Activated T-helper 2 cell treated with anti-CD3 and anti-CD28 coated beads, Interferon-gamma antibody, Interleukin-2, Interleukin-4, amounts not matched to agents 10 μg/mL and 5 μg/mL and 100 μg/mL, durations not matched to agents 14 hours and 24 hours and 36 hours (primary cell): ENCODE measurements at regions not wholly inside any gene's neighbourhood (a gene's known extent, or its start where the extent isn't known, plus 50 kb on each side); places are given as distances from the start of the nearest gene placed in this dataset.
A peak's percentile ranks its signal among the peaks of the same experiment; 100 is the strongest.

Experiments
- DNase-seq: peaks from one replicate; pipeline ENCODE4 v3.0.0; 2021; ENCODE audit warnings: low spot score
- H3K27ac Mint-ChIP-seq: one replicate; pipeline ENCODE4 v1.8.0; 2021; ENCODE audit warnings: mixed read lengths
- H3K27me3 Mint-ChIP-seq: one replicate; pipeline ENCODE4 v1.8.0; 2021; ENCODE audit warnings: low read depth, mixed read lengths
- H3K36me3 Mint-ChIP-seq: one replicate; pipeline ENCODE4 v1.8.0; 2021; ENCODE audit warnings: low read depth, mixed read lengths
- H3K4me1 Mint-ChIP-seq: one replicate; pipeline ENCODE4 v1.8.0; 2021; ENCODE audit warnings: low read depth, mixed read lengths
- H3K4me3 Mint-ChIP-seq: one replicate; pipeline ENCODE4 v1.8.0; 2021; ENCODE audit warnings: low read depth, mild to moderate bottlenecking, moderate library complexity, mixed read lengths
- H3K9me3 Mint-ChIP-seq: one replicate; pipeline ENCODE4 v1.8.0; 2021; ENCODE audit warnings: mixed read lengths
- intact Hi-C: fragments of 100-400 bp; cut with micrococcal nuclease; formaldehyde crosslinking; loops from one replicate; pipeline ENCODE4 v1.15.1; 2023

- Mint-ChIP-seq H3K36me3 (no peaks in the 10 kb centered on the region), H3K27me3 (peaks cover 21% of the 10 kb centered on the region), H3K27ac (no peak overlapping the region), H3K4me1 (peaks cover 2% of the 10 kb centered on the region), H3K4me3 (no peak overlapping the region), H3K9me3 (no peaks in the 10 kb centered on the region)
- DNase-seq, result no peak
- intact Hi-C loops, result no loop called here
Measured at GRCh38 chr1:5428351-5428750, 563.9 kb downstream of the NPHP4 start.

GRCh38 chr1:5427026-5427613 lies 565.1 kb downstream of the NPHP4 start:
- intact Hi-C loops, result no loop called here
- no peaks in the 10 kb centered on the region for H3K9me3 Mint-ChIP-seq
- no peak for DNase-seq
- no peak overlapping the region for H3K27ac Mint-ChIP-seq
- peaks cover 27% of the 10 kb centered on the region for H3K27me3 Mint-ChIP-seq
- H3K4me1 Mint-ChIP-seq, result peaks cover 8% of the 10 kb centered on the region
- no peak overlapping the region for H3K4me3 Mint-ChIP-seq
- no peaks in the 10 kb centered on the region for H3K36me3 Mint-ChIP-seq

DNA sequence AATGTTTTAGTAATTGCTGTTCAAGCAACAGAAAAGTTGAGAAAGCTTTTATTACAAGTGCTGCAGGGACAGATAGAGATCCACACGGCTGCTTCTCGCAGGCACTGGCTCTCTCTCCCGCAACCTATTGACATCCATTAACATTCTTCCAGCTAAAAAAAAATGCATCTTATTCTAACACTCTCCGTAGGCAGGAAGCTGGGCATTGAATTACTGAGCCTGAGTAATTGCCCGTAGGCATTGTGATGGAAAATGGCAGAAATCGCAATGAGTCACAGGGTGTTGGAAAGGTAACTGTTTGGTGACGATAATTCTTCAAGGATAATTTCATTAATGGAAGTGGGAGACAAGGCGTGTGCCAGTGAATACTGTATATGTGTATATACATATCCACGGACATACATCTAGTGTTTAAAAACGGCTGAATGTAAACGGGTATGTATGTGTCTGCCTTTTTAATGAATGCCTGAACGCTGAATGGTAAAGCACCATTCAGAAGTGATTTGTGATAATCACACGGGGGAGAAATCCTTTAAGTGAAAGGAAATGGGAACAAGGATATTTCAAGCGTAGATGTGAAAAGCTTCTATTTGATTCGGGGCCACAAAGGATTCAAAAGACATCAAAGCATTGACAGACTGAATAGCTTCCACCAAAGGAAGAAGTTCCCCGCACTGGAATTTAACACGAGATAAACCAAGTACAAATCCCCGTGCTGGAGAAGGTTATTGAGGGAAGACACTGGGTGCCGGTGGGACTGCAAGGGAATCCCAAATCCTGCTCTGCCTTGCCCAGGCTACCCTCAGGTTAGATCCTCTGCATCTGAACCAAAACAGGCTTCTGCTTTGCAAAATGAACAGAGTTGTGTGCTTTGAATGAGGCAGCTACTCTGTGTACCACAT lies 567.2 kb downstream of the NPHP4 start:
- Mint-ChIP-seq H3K4me3 (no peak overlapping the region), H3K27me3 (peaks cover 29% of the 10 kb centered on the region), H3K27ac (no peak overlapping the region), H3K36me3 (no peaks in the 10 kb centered on the region), H3K9me3 (no peaks in the 10 kb centered on the region), H3K4me1 (peaks cover 10% of the 10 kb centered on the region)
- intact Hi-C loops, result no loop called here
- no peak for DNase-seq

GRCh38 chr1:5423109-5423508 lies 569.1 kb downstream of the NPHP4 start:
- Mint-ChIP-seq H3K4me1 (peaks cover 10% of the 10 kb centered on the region), H3K27me3 (peaks cover 29% of the 10 kb centered on the region), H3K4me3 (no peak overlapping the region), H3K9me3 (no peaks in the 10 kb centered on the region), H3K27ac (no peak overlapping the region), H3K36me3 (no peaks in the 10 kb centered on the region)
- intact Hi-C loops, result no loop called here
- DNase-seq, result peak; percentile 27

DNA sequence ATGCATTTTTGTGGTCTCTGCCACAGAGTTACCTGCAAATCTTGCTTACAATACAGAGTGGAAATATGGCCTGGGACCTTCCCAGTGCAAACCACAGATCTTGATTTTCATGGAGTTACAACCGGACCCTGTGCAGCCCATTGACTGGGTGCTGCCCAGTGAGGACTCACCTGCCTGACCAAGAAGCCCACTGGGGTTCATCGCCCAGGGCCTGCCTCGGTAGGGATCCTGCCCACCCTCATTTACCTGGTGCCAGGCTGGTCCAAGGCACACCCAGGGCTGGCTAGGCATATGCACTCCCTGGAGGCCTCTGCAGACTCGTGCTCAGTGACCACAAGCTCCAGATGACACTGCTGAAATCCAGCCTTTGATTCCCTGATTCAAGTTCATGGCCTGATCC lies 572.7 kb downstream of the NPHP4 start:
- H3K27ac Mint-ChIP-seq, result no peak overlapping the region
- intact Hi-C loops, result no loop called here
- peaks cover 10% of the 10 kb centered on the region for H3K4me1 Mint-ChIP-seq
- no peaks in the 10 kb centered on the region for H3K9me3 Mint-ChIP-seq
- no peak overlapping the region for H3K4me3 Mint-ChIP-seq
- H3K27me3 Mint-ChIP-seq, result peaks cover 16% of the 10 kb centered on the region
- DNase-seq, result no peak
- no peaks in the 10 kb centered on the region for H3K36me3 Mint-ChIP-seq

DNA sequence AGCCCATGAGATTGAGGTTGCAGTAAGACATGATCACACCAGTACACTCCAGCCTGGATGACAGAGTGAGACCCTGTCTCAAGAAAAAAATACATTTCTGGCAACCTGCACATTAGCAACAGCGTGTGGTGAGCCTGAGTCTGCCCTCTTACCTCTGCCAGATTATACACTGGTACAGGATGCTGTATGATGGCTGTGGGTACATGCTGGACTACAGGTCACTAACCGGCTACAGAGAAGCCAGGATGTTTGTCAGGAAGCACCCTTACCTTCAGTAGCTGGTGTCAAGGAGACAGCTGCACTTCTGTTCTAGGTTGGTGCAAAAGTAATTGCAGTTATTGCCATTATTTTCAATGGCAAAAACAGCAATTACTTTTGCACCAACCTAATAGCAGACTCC lies 575.7 kb downstream of the NPHP4 start:
- Mint-ChIP-seq H3K36me3 (no peaks in the 10 kb centered on the region), H3K27me3 (peaks cover 3% of the 10 kb centered on the region)
- intact Hi-C loops, result no loop called here

DNA sequence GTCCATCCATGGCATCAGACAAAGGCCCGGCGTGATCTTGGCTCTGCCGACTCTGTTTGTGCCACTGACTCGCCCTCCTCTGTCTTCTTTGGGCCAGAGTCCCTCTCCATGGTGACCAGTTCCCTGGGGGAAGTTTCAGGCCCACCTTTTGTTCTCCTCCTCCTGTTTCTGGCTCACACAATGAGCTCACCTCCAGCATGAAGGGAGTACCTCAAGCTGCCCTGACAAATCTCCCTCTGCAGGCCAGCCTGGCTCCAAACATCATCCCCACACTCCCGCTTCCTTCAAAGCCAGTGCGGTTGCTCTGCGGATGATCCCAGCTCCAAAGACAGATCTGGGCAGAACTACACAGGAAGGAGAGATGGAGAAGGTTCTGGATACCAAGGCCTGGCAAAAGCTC lies 576.6 kb downstream of the NPHP4 start:
- no peak overlapping the region for H3K27ac Mint-ChIP-seq
- H3K9me3 Mint-ChIP-seq, result no peaks in the 10 kb centered on the region
- no peak overlapping the region for H3K4me3 Mint-ChIP-seq
- no peak for DNase-seq
- H3K4me1 Mint-ChIP-seq, result no peaks in the 10 kb centered on the region
- no peaks in the 10 kb centered on the region for H3K27me3 Mint-ChIP-seq
- intact Hi-C loops, result no loop called here
- H3K36me3 Mint-ChIP-seq, result no peaks in the 10 kb centered on the region

More for the DNA sequence above, 575.7 kb downstream of the NPHP4 start:
- Mint-ChIP-seq H3K4me1 (no peaks in the 10 kb centered on the region), H3K4me3 (no peak overlapping the region), H3K9me3 (no peaks in the 10 kb centered on the region), H3K27ac (no peak overlapping the region)
- DNase-seq, result no peak

- Mint-ChIP-seq H3K27ac (no peak overlapping the region), H3K4me3 (no peak overlapping the region), H3K36me3 (no peaks in the 10 kb centered on the region), H3K4me1 (no peaks in the 10 kb centered on the region), H3K9me3 (peaks cover 9% of the 10 kb centered on the region), H3K27me3 (no peaks in the 10 kb centered on the region)
- no peak for DNase-seq
- intact Hi-C loops, result no loop called here
Measured at GRCh38 chr1:5410652-5411051, 581.6 kb downstream of the NPHP4 start.

- Mint-ChIP-seq H3K9me3 (peaks cover 9% of the 10 kb centered on the region), H3K36me3 (no peaks in the 10 kb centered on the region)
Measured at GRCh38 chr1:5408401-5408800, 583.8 kb downstream of the NPHP4 start.

GRCh38 chr1:5405263-5405662 lies 587.0 kb downstream of the NPHP4 start:
- intact Hi-C loops, result no loop called here
- Mint-ChIP-seq H3K4me3 (no peak overlapping the region), H3K4me1 (no peaks in the 10 kb centered on the region), H3K36me3 (no peaks in the 10 kb centered on the region), H3K9me3 (peaks cover 9% of the 10 kb centered on the region), H3K27ac (no peak overlapping the region), H3K27me3 (no peaks in the 10 kb centered on the region)
- no peak for DNase-seq

More at GRCh38 chr1:5408401-5408800, 583.8 kb downstream of the NPHP4 start:
- H3K27me3 Mint-ChIP-seq, result no peaks in the 10 kb centered on the region
- H3K27ac Mint-ChIP-seq, result no peak overlapping the region
- no peak for DNase-seq
- no peak overlapping the region for H3K4me3 Mint-ChIP-seq
- intact Hi-C loops, result no loop called here
- no peaks in the 10 kb centered on the region for H3K4me1 Mint-ChIP-seq

DNA sequence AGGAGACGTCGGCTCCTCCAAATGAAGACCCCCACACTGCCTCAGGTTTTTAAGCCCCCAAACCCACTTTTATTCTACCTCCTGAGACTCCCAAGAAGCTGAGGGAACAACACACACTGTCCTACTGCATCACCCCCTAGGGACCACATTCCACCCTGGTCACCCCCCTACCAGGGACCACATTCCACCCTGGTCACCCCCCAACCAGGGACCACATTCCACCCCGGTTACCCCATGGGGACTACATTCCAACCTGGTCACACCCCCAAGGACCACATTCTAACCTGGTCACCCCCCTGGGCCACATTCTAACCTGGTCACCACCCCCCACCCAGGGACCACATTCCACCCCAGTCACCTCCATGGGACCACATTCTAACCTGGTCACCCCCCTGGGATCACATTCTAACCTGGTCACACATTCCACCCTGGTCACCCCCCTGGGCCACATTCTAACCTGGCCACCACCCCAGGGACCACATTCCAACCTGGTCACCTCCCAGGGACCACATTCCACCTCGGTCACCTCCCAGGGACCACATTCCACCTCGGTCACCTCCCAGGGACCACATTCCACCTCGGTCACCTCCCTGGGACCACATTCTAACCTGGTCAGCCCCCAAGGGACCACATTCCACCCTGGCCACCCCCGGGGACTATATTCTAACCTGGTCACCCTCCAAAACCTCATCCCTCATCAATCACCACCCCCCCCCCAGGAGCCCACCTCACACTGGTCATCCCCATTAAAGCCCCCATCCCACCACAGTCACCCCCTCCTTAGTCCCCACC lies 587.6 kb downstream of the NPHP4 start:
- Mint-ChIP-seq H3K9me3 (peaks cover 9% of the 10 kb centered on the region), H3K27me3 (no peaks in the 10 kb centered on the region), H3K36me3 (no peaks in the 10 kb centered on the region), H3K4me3 (no peak overlapping the region), H3K27ac (no peak overlapping the region), H3K4me1 (peaks cover 2% of the 10 kb centered on the region)
- DNase-seq, result no peak
- intact Hi-C loops, result no loop called here

DNA sequence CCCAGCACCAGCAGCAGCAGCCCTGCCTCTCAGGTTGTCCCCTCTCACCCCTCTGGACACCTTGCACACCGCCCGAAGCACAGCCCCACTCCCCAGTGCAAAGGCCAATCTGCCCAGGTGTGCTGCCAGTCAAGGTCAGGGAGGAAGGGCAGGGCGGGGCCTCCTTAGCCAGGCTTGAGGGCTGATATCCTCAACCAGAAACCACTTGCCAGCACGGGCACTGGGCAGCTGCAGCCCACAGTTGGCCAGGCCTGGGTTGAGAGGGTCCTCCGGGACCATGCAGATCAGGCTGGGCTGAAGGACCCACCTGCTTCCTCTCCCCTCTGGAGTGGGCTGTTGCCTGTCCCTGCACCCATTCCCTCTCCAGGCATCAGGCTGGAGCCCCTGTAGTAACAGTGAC lies 588.3 kb downstream of the NPHP4 start:
- Mint-ChIP-seq H3K4me3 (no peak overlapping the region), H3K36me3 (no peaks in the 10 kb centered on the region), H3K27me3 (peaks cover 1% of the 10 kb centered on the region), H3K9me3 (peaks cover 9% of the 10 kb centered on the region), H3K27ac (no peak overlapping the region), H3K4me1 (peaks cover 2% of the 10 kb centered on the region)
- intact Hi-C loops, result no loop called here
- DNase-seq, result no peak

- H3K4me1 Mint-ChIP-seq, result peaks cover 2% of the 10 kb centered on the region
- no peak for DNase-seq
- H3K4me3 Mint-ChIP-seq, result no peak overlapping the region
- no peaks in the 10 kb centered on the region for H3K36me3 Mint-ChIP-seq
- H3K27me3 Mint-ChIP-seq, result peaks cover 2% of the 10 kb centered on the region
- H3K9me3 Mint-ChIP-seq, result no peaks in the 10 kb centered on the region
- intact Hi-C loops, result no loop called here
- H3K27ac Mint-ChIP-seq, result no peak overlapping the region
Measured at GRCh38 chr1:5402618-5403017, 589.6 kb downstream of the NPHP4 start.
